Sigmoid colon (tissue), 6 donors: ENCODE measurements at regions not wholly inside any gene's neighbourhood (a gene's known extent, or its start where the extent isn't known, plus 50 kb on each side); places are given as distances from the start of the nearest gene placed in this dataset.

Experiments used
- DNase-seq: peaks from one replicate; pipeline ENCODE4 v3.0.0-alpha.2; 2019
- H3K27ac ChIP-seq, 4 donors: fragments of 200-600 bp; sonication (generic); one replicate each; pipeline ENCODE4 v1.5.1; 2016 to 2019; ENCODE audit warnings: mild to moderate bottlenecking in 1 of 4
- H3K27me3 ChIP-seq, 3 donors: fragments of 200-600 bp; sonication (generic); one replicate each; pipeline ENCODE4 v1.5.1; 2019; ENCODE audit warnings: mild to moderate bottlenecking in 1 of 3
- H3K36me3 ChIP-seq, 4 donors: fragments of 200-600 bp; sonication (generic); one replicate each; pipeline ENCODE4 v1.5.1; 2016 to 2019
- H3K4me1 ChIP-seq, 4 donors: fragments of 200-600 bp; sonication (generic); one replicate each; pipeline ENCODE4 v1.5.1; 2017 to 2019
- H3K4me3 ChIP-seq, 4 donors: fragments of 200-600 bp; sonication (generic); one replicate each; pipeline ENCODE4 v1.5.1; 2017 to 2019; ENCODE audit warnings: mild to moderate bottlenecking in 2 of 4, moderate library complexity in 1 of 4
- H3K9me3 ChIP-seq, 4 donors: fragments of 200-600 bp in 3 of 4; sonication (generic) in 3 of 4; one replicate each; pipeline versions ENCODE4 v1.5.1 to v1.6.1; 2013 to 2019
- EP300 ChIP-seq, 4 donors: sonication (generic); formaldehyde crosslinking; IDR thresholded peaks; one replicate each; pipeline ENCODE4 v1.6.1; 2017; ENCODE audit warnings: antibody characterized with exemption in 4 of 4
- POLR2A ChIP-seq, 2 donors: fragments of 450-650 bp; IDR thresholded peaks; one replicate each; pipeline ENCODE4 v1.6.1; 2016; ENCODE audit warnings: antibody characterized with exemption in 2 of 2, mild to moderate bottlenecking in 2 of 2, moderate library complexity in 2 of 2
- POLR2AphosphoS5 ChIP-seq, 4 donors: sonication (generic); formaldehyde crosslinking; IDR thresholded peaks; one replicate each; pipeline ENCODE4 v1.6.1; 2017; ENCODE audit warnings: antibody characterized with exemption in 4 of 4
- WGBS, 2 donors: extraction: QIAGEN DNeasy Blood & Tissue Kit; methylation state at CpG; one replicate each; pipeline ENCODE4 v1.1.7; 2013; 5-methylcytosine and 5-hydroxymethylcytosine counted together
- intact Hi-C: fragments of 100-400 bp; cut with DNase I; formaldehyde crosslinking; loops from one replicate; pipeline ENCODE4 v1.15.1; 2023
- TF ChIP-seq, protein P1 (sequence below), 4 experiments: fragments of 450-650 bp in 3 of 4; fragments of 200-600 bp in 1 of 4; IDR thresholded peaks; one replicate each; pipeline ENCODE4 v1.5.1; 2016 to 2019; ENCODE audit warnings: antibody characterized with exemption in 4 of 4, mild to moderate bottlenecking in 3 of 4, moderate library complexity in 2 of 4
- donor health status: healthy with polysubstance abuse.
- donor health status: healthy.

- Histone ChIP-seq H3K4me1 (peaks cover 0 to 4% (median 0%) of the 10 kb centered on the region in 4 donors), H3K4me3 (no peak overlapping the region), H3K9me3 (no peaks in the 10 kb centered on the region), H3K27me3 (no peaks in the 10 kb centered on the region), H3K36me3 (no peaks in the 10 kb centered on the region), H3K27ac (no peak overlapping the region)
- no peak for DNase-seq
- WGBS, 2 donors = 63 to 68% methylated on average over 2 of the region's 2 CpGs
- intact Hi-C loops = no loop called here
- TF ChIP-seq POLR2A (IDR thresholded peaks at IDR 0.05) (no peak), POLR2AphosphoS5 (IDR thresholded peaks at IDR 0.05) (no peak), EP300 (IDR thresholded peaks at IDR 0.05) (no peak)
- TF ChIP-seq, protein P1, sequence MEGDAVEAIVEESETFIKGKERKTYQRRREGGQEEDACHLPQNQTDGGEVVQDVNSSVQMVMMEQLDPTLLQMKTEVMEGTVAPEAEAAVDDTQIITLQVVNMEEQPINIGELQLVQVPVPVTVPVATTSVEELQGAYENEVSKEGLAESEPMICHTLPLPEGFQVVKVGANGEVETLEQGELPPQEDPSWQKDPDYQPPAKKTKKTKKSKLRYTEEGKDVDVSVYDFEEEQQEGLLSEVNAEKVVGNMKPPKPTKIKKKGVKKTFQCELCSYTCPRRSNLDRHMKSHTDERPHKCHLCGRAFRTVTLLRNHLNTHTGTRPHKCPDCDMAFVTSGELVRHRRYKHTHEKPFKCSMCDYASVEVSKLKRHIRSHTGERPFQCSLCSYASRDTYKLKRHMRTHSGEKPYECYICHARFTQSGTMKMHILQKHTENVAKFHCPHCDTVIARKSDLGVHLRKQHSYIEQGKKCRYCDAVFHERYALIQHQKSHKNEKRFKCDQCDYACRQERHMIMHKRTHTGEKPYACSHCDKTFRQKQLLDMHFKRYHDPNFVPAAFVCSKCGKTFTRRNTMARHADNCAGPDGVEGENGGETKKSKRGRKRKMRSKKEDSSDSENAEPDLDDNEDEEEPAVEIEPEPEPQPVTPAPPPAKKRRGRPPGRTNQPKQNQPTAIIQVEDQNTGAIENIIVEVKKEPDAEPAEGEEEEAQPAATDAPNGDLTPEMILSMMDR (IDR thresholded peaks at IDR 0.05) = no peak
Measured at GRCh38 chr7:16295558-16295957, 125.8 kb downstream of the CRPPA start.

DNA sequence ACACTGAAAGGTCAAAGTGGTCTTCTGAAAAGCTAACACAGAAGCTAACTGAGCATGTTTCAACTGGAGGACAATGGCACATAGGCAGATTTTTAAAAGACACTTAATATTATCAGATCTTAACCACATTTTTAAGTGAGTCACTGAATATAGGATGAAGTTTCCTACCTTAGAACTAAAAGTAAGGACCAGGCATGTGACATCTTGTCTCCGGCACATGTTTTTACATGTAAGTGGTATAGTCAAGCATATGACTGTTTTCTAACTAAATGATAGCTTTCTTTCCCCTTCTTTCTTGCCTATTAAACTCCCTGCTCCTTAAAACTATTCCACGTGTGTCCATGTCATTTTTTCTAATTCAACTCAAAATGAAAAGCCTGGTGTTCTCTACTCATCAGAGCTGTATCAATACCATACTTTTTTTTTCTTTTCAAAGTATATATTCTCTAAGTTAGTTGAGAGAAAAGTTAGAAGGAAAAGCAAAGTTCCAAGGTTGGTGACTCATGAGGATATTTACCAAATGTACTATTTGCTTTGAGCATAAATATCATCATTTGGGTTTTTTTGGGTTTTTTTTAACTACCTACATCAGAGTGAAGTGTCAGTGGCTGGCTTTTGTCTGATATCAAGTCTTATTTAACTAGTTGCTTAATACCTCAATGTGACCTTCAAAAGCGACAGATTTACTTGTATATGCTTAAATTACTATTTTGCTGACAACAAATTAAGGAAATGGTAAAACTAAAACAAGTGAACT is 127.5 kb downstream of the CRPPA start:
- TF ChIP-seq POLR2AphosphoS5 (IDR thresholded peaks at IDR 0.05) = no peak
- TF ChIP-seq POLR2A (IDR thresholded peaks at IDR 0.05) = no peak
- TF ChIP-seq EP300 (IDR thresholded peaks at IDR 0.05) = no peak
- TF ChIP-seq, protein P1 (IDR thresholded peaks at IDR 0.05) = no peak
- no peak for DNase-seq
- Histone ChIP-seq H3K9me3 (no peaks in the 10 kb centered on the region), H3K36me3 (no peaks in the 10 kb centered on the region), H3K27ac (no peak overlapping the region), H3K4me3 (no peak overlapping the region), H3K4me1 (peaks cover 0 to 4% (median 0%) of the 10 kb centered on the region in 4 donors), H3K27me3 (no peaks in the 10 kb centered on the region)
- WGBS, 2 donors = 91 to 93% methylated on average over 3 of the region's 3 CpGs
- intact Hi-C loops = no loop called here

- Histone ChIP-seq H3K36me3 (no peaks in the 10 kb centered on the region), H3K4me1 (no peaks in the 10 kb centered on the region), H3K27me3 (no peaks in the 10 kb centered on the region), H3K9me3 (no peaks in the 10 kb centered on the region), H3K4me3 (no peak overlapping the region), H3K27ac (no peak overlapping the region)
- WGBS, 2 donors = 76 to 77% methylated on average over 4 of the region's 4 CpGs
- TF ChIP-seq EP300 (IDR thresholded peaks at IDR 0.05) = no peak
- TF ChIP-seq, protein P1 (IDR thresholded peaks at IDR 0.05) = no peak
- no peak for TF ChIP-seq POLR2A (IDR thresholded peaks at IDR 0.05)
- TF ChIP-seq POLR2AphosphoS5 (IDR thresholded peaks at IDR 0.05) = no peak
- intact Hi-C loops = no loop called here
- no peak for DNase-seq
Measured at GRCh38 chr7:16284581-16284980, 136.8 kb downstream of the CRPPA start.

DNA sequence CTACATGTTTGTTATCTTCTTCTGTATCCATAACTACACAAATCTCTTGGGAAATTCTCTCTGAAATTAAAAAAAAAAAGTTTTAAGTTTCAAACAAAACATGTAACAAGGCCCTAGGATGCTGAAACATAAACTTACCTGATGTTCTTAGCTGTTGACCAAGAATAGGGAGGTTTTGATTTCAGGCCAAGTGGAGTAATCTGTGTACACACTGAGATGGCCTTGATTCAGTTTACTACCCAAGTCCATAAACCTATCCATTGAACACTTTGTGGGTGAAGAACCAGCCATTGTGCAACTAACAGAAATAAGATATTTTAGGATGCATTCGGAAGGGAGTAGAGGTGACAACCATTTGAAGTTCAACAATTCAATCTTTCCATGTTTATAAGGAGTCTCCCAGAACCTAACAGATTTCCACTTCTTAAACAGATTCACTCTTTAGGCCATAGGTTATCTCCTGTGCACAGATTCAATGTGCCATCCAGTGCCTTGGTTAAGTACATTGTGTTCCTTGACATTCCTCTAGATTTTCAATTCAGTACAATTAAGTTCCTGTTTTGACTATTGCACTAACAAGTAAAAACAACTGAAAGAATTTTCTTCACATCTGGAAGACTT is 143.1 kb downstream of the CRPPA start:
- TF ChIP-seq POLR2AphosphoS5 (IDR thresholded peaks at IDR 0.05) (no peak), EP300 (IDR thresholded peaks at IDR 0.05) (no peak), POLR2A (IDR thresholded peaks at IDR 0.05) (no peak)
- TF ChIP-seq, protein P1 (IDR thresholded peaks at IDR 0.05) = no peak
- Histone ChIP-seq H3K4me3 (no peak overlapping the region), H3K4me1 (no peaks in the 10 kb centered on the region), H3K27ac (no peak overlapping the region), H3K27me3 (no peaks in the 10 kb centered on the region), H3K9me3 (no peaks in the 10 kb centered on the region), H3K36me3 (no peaks in the 10 kb centered on the region)
- 93% methylated on average over 1 of the region's 1 CpG for WGBS, 2 donors
- intact Hi-C loops = no loop called here
- no peak for DNase-seq
